ENCODE measurements at regions not wholly inside any gene's neighbourhood (a gene's known extent, or its start where the extent isn't known, plus 50 kb on each side); places are given as distances from the start of the nearest gene placed in this dataset.

DNA sequence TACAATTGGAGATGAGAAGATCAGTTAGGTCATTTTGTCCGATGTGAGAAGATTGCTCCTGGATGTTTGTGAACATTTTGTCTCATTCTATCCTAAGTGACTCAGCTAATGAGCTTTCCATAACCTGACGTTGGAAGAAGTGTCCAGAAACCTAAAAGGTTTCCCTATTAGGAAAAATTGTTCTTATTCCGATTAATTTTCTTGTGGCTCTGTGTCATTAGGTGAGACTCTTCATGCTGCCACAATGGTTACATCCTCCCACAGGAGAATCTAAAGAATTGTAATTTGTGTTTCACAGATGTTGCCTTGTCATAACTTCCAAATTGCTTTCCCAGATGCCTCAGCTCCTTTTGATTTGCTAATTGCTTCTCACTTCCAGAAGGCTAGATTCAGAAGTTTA is 261.0 kb upstream of the APCDD1 start:
- H3K9me3 Mint-ChIP-seq (ENCODE audit: unreplicated experiment): no peaks in the 10 kb centered on the region
- no peaks in the 10 kb centered on the region for H3K27me3 Mint-ChIP-seq (ENCODE audit: insufficient read depth, unreplicated experiment)
- peaks cover 10% of the 10 kb centered on the region for H3K4me1 Mint-ChIP-seq (ENCODE audit: insufficient read depth, unreplicated experiment)
- TF ChIP-seq, protein P1, sequence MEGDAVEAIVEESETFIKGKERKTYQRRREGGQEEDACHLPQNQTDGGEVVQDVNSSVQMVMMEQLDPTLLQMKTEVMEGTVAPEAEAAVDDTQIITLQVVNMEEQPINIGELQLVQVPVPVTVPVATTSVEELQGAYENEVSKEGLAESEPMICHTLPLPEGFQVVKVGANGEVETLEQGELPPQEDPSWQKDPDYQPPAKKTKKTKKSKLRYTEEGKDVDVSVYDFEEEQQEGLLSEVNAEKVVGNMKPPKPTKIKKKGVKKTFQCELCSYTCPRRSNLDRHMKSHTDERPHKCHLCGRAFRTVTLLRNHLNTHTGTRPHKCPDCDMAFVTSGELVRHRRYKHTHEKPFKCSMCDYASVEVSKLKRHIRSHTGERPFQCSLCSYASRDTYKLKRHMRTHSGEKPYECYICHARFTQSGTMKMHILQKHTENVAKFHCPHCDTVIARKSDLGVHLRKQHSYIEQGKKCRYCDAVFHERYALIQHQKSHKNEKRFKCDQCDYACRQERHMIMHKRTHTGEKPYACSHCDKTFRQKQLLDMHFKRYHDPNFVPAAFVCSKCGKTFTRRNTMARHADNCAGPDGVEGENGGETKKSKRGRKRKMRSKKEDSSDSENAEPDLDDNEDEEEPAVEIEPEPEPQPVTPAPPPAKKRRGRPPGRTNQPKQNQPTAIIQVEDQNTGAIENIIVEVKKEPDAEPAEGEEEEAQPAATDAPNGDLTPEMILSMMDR (IDR thresholded peaks at IDR 0.05; ENCODE audit: unreplicated experiment): no peak
- no peak overlapping the region for H3K27ac Mint-ChIP-seq (ENCODE audit: low read depth, unreplicated experiment)
- ChIA-PET CTCF (no interaction called here), POLR2A (interaction anchor here (0.7 kb wide), 1 partner anchor 26 kb away, joined by 3 read pairs; no protein-coding TSS in a partner anchor)
- no peaks in the 10 kb centered on the region for H3K36me3 Mint-ChIP-seq (ENCODE audit: insufficient read depth, unreplicated experiment)
- H3K4me3 Mint-ChIP-seq (ENCODE audit: unreplicated experiment): no peak overlapping the region
- DNase-seq (ENCODE audit: unreplicated experiment): no peak
- intact Hi-C loops (cut with micrococcal nuclease): no loop called here
- no TSS peak for BruUV-seq (replicated peaks)

DNA sequence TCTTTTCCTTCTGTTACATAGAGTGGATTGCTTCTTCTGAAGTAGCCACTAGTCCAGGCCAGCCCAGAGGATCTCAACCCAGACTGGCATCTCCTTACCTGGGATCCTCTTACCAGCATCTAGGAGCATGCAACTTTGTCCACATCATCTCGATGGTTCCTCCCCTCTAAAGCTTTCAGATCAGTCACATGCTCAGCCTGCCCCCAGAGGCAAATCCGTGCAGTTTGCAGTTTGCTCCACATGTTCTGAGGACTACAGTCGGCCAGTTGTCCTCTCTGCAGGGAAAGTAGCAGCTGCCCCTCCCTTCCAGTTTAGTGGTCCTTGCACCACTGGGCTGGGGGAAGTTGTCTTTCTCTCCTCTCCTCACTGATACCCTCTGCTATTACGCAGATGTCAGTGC is 259.8 kb upstream of the APCDD1 start:
- CTCF ChIA-PET: interaction anchor here (0.6 to 1.3 kb wide), 2 partner anchors 12 to 100 kb away, joined by 4 read pairs; no protein-coding TSS in a partner anchor
- POLR2A ChIA-PET: no interaction called here
- no peaks in the 10 kb centered on the region for H3K27me3 Mint-ChIP-seq (ENCODE audit: insufficient read depth, unreplicated experiment)
- no peaks in the 10 kb centered on the region for H3K9me3 Mint-ChIP-seq (ENCODE audit: unreplicated experiment)
- no peaks in the 10 kb centered on the region for H3K36me3 Mint-ChIP-seq (ENCODE audit: insufficient read depth, unreplicated experiment)
- TF ChIP-seq, protein P1 (IDR thresholded peaks at IDR 0.05; ENCODE audit: unreplicated experiment): no peak
- DNase-seq (ENCODE audit: unreplicated experiment): no peak
- intact Hi-C loops (cut with micrococcal nuclease): no loop called here
- no peak overlapping the region for H3K27ac Mint-ChIP-seq (ENCODE audit: low read depth, unreplicated experiment)
- BruUV-seq (replicated peaks): no TSS peak
- peaks cover 10% of the 10 kb centered on the region for H3K4me1 Mint-ChIP-seq (ENCODE audit: insufficient read depth, unreplicated experiment)
- H3K4me3 Mint-ChIP-seq (ENCODE audit: unreplicated experiment): no peak overlapping the region

DNA sequence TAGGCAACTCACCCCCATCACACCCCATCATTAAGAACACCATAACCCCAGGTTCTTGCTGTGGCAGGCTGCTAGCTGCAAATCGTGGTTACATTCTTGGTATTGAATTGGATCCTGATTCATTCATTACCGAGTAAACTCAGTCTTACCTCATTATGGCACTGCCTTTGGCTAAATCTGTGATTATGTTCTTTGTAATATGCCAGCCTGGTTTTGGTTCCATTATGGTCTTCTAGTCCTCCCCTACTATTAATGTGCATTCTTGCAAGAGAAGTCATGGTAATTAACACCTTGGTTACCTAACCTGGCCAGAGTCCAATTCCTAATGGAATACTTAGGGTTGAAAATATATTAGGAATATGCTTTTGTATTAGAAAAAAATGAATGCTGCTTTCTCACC is 258.9 kb upstream of the APCDD1 start:
- Mint-ChIP-seq H3K4me1 (ENCODE audit: insufficient read depth, unreplicated experiment) (peaks cover 10% of the 10 kb centered on the region), H3K4me3 (ENCODE audit: unreplicated experiment) (no peak overlapping the region), H3K36me3 (ENCODE audit: insufficient read depth, unreplicated experiment) (no peaks in the 10 kb centered on the region), H3K27ac (ENCODE audit: low read depth, unreplicated experiment) (no peak overlapping the region), H3K9me3 (ENCODE audit: unreplicated experiment) (no peaks in the 10 kb centered on the region), H3K27me3 (ENCODE audit: insufficient read depth, unreplicated experiment) (no peaks in the 10 kb centered on the region)
- intact Hi-C loops (cut with micrococcal nuclease): no loop called here
- BruUV-seq (replicated peaks): no TSS peak
- TF ChIP-seq, protein P1 (IDR thresholded peaks at IDR 0.05; ENCODE audit: unreplicated experiment): no peak
- ChIA-PET CTCF (interaction anchor here (1.3 kb wide), 1 partner anchor 13 kb away, joined by 4 read pairs; no protein-coding TSS in a partner anchor), POLR2A (interaction anchor here (0.8 kb wide), 1 partner anchor 192 kb away, joined by 3 read pairs; no protein-coding TSS in a partner anchor)
- no peak for DNase-seq (ENCODE audit: unreplicated experiment)

DNA sequence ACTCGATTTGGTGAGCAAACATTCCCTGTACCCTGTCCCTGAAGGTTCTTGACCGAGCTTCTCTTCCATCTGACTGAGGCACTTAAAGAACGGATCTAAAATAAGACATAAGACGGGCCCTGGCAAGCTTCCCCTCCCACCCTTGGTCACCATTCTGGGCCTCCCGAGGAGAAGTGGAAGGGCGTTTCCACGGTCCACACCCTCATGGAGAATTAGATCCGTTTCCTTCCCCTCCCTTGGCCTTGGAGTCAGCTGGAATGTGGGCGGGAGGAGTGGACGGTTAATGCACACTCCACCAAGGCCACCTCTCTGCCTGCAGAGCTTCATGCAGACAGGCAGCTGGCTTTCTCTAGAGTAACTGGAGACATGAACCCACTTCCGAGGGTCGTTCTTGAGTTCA is 257.3 kb upstream of the APCDD1 start:
- Mint-ChIP-seq H3K4me3 (ENCODE audit: unreplicated experiment) (no peak overlapping the region), H3K4me1 (ENCODE audit: insufficient read depth, unreplicated experiment) (peaks cover 10% of the 10 kb centered on the region), H3K9me3 (ENCODE audit: unreplicated experiment) (no peaks in the 10 kb centered on the region), H3K27ac (ENCODE audit: low read depth, unreplicated experiment) (no peak overlapping the region), H3K27me3 (ENCODE audit: insufficient read depth, unreplicated experiment) (no peaks in the 10 kb centered on the region), H3K36me3 (ENCODE audit: insufficient read depth, unreplicated experiment) (no peaks in the 10 kb centered on the region)
- no TSS peak for BruUV-seq (replicated peaks)
- peak; percentile 5 for DNase-seq (ENCODE audit: unreplicated experiment)
- ChIA-PET POLR2A (no interaction called here), CTCF (interaction anchor here (0.7 kb wide), 1 partner anchor 223 kb away, joined by 3 read pairs; no protein-coding TSS in a partner anchor)
- TF ChIP-seq, protein P1 (IDR thresholded peaks at IDR 0.05; ENCODE audit: unreplicated experiment): no peak
- intact Hi-C loops (cut with micrococcal nuclease): no loop called here
